ENCODE measurements at regions not wholly inside any gene's neighbourhood (a gene's known extent, or its start where the extent isn't known, plus 50 kb on each side); places are given as distances from the start of the nearest gene placed in this dataset.

DNA sequence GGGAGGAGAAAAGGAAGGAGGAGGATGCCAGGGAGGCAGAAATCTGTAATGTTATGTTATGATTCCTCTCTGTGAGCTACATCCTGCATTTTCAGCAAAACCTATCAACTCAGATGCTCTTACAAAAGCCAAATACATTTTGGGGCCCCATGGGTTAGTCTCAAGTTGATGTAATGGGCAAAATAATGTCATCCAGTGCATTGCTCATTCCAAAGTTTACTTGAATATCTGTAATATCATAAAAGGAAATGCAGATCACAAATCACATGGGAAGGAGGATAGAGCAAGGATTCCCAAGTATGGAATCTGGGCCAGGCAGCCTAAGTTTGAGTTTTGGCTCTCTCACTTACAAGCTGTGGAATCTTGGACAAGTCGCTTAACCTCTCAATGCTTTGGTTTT, 74.9 kb upstream of the SOD3 start:
- no peak for DNase-seq

DNA sequence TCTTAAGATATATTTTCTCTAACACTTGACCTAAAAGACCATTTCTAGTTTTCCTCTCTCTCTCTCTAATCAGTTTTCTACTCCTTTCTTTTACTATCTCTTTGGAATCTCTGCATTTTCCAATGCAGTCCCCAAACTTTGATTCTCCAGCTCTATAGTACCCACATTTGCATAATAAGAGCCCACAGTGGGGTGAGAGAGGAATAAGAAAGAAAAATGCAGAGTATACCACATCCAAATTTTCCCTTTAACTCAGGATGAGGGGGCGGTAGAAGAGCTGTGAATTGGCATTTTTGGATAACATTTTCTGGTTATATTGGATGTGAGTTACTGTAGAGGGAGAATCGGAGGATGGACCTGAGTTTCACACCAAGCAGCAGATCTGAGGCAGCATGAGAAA, 74.4 kb upstream of the SOD3 start:
- DNase-seq: no peak

DNA sequence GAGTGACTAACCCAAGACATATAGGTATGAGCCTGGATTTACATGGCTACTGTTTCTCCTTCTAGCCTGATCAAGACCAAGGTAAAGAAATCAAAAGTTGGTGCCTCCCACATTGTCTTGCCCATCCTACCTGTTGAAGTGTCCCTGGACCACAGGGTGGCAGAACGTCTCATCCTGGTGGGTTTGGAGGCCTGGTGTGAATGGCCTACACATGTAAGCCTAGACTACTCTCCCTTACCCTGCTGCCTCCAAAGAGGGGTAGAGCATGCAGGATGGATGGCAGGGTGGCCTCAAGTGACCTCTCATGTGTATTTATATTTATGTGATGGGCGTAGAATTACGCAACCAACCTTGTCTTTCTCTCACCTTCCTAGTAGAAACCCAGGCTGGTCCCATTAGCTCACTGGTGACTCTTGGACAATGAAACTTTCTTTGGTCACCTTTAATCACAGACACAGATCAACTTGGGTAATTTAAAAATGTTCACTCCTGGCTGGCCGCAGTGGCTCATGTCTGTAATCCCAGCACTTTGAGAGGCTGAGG, 73.3 kb upstream of the SOD3 start:
- DNase-seq: no peak

DNA sequence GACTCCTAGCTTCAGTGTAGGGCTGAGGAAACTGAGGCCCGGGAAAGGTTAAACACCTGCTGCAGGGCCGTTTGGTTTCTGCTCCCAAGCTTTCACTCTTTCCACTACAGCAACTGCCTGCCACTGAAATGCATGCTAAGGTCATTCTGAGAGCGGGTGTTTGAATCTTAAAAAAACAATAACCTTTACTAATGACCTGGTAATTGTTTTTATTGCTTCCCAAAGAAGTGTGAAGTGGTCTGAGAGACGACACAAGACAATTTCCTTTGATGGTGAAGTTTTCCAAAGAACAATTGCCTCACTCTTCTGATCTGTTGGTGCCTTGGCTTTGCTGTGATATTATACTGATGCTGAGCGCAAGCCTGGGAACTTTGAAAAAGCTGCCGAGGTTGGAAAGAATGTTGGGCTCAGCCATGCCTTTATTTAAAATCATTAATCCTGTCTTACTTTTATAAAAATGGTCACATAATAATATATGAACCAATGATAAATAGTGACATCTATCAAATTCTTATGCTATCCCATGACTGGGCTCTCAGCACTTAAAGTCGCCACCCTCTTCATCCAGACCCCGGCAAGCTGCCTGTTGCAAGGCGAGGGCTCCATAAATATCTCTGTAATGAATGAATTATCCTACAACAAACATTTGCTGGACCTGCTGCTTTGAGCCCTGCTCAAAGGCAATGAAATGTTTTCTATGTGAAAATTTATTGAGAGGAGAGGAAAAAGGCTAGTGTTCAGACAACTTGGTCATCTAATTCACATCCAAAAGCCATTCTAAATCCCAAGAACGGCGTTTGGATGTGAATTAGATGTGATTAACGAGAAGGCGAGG, 67.8 kb upstream of the SOD3 start:
- no peak for DNase-seq

DNA sequence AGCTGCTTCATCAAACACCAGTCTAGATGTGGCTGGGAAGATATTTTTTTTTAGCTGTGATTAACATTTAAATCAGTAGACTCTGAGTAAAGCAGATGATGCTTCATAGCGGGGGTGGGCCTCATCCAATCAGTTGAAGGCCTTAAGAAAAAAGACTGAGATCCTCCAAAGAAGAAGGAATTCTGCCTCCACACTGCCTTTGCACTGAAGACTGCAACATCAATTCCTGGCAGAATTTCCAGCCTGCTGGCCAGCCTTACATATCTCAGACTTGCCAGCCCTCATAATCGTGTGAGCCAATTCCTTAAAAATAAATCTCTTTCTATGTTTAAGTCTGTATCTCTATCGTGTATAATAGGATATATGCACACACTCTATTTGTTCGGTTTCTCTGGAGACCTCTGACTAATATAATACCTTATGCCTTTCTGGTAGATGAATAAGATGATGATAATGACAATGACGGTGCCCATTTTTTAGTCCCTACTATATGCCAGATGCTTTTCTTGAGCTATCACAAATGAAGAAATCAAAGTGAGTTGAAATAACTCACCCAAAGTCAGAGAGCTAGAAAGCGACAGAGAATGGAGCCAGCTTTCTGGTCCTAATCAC, 66.1 kb upstream of the SOD3 start:
- DNase-seq: no peak

DNA sequence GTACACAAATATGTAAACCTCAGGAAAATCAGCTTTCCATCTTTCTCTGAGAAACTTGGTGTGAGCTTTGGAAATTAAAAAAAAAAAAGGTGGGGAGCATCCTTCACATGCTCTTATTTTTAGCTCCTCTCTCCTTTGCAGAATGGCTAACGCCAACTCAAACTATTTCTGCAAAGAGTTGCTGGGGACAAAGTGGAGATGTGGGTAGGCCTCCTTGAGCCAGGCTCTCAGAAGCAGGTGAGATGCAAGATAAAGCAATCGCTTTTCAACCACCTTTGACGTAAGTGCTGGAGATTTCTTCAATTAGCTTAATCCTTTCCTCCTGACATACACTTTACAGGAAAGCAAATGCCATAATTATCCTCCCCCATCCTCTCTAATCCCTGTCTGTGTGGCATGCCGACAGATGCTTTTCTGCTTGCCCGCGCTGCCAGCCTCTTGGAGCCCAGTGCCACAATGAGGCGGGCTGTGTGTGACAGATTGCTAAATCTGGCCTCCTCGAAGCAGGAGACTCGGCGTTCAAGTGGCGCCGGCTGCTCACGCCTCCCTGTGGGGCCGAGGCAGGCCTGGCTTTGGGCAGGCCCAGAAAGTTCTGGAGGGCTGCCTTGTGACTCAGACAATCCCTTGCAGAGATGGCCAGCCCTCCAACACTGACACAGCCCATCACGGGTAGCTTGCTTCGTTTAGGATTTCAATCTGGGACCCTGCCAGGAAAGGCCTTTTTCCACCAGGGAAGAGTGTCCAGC, 64.9 kb upstream of the SOD3 start:
- DNase-seq: no peak

DNA sequence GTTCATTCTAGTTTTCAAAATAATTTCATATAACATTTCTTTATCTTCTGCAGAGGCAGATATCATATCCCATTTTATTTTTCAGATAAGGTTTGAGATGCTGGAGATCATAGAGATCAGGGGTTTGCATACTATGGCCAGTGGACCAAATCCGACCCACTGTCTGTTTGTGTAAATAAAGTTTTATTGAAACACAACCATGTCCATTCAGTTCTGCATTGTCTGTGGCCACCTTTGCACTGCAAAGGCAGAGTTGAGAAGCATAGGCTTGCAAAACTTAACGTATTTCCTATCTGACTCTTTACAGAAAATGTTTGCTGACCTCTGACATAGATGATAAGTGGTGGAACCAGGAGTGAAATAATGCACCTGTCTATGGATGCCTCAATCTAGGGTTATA, 63.9 kb upstream of the SOD3 start:
- no peak for DNase-seq

DNA sequence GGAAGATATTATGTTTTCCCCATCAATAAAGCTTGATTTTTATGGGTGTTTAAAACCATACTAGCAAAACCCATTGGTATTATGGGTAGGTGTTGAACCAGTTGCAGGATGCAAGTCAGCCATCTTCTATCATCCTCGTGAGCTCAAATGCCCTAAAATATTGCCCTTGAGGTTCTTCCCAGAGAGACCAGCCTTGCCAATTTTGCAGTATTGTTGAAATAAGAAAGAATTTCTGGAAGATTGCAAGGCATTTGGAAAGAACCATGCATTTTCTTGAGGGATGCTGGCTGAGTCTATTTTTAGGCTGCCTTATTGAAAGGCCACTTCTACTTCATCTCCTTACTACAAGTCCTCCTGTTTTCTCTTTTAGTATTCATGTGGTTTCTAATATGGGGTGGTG, 60.9 kb upstream of the SOD3 start:
- DNase-seq: no peak

DNA sequence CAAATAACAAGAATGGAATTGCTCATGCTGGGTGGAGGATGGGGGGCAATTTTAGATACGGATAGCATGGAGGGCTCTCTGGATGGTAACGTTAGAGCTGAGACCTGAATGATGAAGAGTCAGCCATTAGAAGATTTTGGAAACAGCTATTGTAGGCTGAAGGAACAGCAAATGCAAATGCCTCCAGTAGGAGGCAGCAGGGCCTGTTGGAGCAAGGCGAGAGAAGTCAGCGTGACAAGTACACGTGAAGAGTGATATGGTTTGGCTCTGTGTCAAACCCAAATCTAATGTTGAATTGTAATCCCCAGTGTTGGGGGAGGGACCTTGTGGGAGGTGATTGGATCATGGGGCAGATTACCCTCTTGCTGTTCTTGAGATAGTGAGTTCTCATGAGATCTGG, 59.3 kb upstream of the SOD3 start:
- DNase-seq: no peak

DNA sequence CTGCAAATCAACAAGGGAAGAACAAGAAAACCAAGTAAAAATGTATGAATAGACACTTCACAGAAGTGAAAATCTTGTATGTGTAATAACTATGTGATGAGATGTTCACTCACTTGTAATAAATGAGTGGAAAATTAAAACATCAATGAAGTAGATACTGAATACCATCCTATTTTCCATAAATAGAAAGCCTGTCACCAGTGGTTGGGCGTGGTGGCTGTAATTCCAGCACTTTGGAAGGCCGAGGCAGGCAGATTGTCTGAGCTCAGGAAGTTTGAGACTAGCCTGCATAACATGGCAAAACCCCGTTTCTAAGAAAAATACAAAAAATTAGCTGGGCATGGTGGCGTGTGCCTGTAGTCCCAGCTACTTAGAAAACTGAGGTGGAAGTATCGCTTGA, 53.5 kb upstream of the SOD3 start:
- no peak for DNase-seq

DNA sequence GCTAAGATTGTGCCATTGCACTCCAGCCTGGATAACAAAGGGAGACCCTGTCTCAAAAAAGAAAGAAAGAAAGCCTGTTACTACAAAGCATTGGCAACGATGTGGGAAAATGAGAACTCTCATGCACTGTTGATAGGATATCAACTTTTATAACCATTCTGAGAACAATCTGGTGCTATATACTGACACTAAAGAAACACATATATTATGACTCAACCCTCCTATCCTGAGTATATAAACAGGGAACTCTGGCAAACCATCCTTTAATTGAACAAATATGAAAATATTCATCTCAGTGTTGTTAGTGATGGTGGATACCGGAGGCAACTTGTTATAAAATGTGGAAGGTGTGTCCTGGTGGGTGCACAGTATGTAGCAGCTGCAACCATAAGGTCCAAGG, 53.0 kb upstream of the SOD3 start:
- DNase-seq: no peak

DNA sequence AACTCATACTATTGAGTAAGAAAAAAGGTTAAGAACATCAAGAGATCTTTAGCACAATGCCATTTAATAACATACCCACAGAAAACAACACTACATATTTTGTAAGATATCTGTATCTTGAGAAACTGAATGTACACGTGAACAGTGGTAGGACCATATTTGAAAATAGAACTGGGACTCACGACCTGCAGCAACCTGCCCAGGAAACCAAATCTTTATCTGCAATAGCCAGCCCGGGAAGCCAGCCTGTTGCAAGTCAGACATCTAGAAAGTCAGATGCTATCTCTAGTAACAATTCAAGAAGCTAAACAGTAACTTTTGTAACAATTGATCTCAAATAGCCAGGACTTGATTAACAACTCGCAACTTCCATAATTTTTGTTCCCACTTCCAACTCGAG, 52.6 kb upstream of the SOD3 start:
- DNase-seq: no peak

DNA sequence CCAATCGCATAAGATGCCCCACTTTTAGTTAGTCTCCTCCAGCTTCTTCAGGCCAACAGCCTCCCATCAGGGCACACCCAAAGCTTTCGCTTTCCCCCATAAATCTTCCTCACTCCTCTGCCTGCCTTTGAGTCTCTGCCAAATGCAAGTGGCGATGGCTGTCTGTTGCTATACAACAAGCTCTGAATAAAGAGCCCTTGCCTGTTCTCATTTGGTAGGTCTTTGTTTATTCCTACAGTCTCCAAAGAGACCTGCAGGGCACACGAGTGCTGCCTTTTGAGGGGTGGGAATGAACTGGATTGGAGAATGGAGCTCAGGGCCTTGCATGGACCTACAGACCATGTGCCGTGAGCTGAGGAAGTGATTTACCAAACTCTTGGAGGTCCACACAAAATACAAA, 52.2 kb upstream of the SOD3 start:
- no peak for DNase-seq

DNA sequence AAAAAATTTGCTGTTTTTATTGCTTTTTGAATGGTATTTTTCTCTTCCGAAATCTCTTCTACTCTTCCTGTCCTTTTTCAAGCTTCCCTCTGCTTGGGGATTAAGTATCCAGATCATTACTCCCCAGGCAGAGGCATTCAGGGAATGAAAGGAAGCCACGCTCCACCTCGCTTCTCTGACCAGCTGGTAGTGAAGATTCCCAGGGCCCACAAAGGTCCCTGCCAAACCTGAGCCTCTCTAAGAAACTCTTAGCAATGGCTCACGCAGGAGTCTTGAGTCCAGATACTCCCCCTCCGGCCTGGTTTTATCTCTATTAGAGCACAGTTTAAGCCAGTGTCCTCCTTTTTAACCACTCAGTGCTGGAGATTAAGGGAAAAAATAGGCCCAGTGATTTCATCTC, 51.4 kb upstream of the SOD3 start:
- DNase-seq: no peak

DNA sequence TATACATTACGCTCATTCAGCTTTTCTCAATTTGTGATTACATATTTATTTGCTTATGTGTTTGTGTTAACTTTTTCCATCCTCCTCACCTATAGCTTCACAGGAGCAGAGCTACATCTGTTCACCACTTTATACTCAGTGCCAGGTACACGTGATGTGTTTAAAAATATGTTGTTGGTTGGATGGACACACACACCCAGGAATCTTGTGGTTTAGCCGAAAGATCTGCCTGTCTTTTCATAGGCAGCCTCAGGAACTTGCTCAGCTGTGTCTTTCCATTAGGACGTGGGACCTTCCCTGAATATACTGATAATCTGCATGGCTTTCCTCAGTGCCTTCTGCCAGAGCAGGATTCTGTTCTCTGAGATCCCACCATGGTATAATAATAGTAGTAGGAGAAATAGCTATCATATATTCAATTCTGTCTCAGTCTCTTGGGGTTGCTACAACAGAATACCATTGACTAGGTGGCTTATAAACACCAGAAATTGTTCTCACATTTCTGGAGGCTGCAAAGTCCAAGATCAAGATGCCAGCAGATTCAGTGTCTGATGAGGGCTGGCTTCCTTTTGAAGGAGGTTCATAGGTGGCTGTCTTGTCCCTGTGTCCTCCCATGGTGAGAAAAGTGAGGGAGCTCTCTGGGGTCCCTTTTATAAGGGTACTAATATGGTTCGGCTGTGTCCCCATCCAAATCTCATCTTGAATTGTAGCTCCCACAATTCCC, 50.0 kb upstream of the SOD3 start:
- no peak for DNase-seq
